ENCODE measurements at regions not wholly inside any gene's neighbourhood (a gene's known extent, or its start where the extent isn't known, plus 50 kb on each side); places are given as distances from the start of the nearest gene placed in this dataset.
"Not testable (repeated sequence)": the region's sequence is repeated elsewhere in the genome, so short reads cannot be mapped to it uniquely, and the experiment has no call there.

GRCh38 chr16:59624381-59624780 lies 890.3 kb upstream of the GOT2 start:
- not testable (repeated sequence) for DNase-seq (ENCODE audit: low spot score)

GRCh38 chr16:59614466-59615240 lies 880.5 kb upstream of the GOT2 start:
- DNase-seq (ENCODE audit: low spot score), result no peak

- DNase-seq (ENCODE audit: low spot score), result not testable (repeated sequence)
Observed at GRCh38 chr16:59612910-59613620, 878.9 kb upstream of the GOT2 start.

- DNase-seq (ENCODE audit: low spot score), result no peak
Observed at GRCh38 chr16:59612094-59612493, 878.0 kb upstream of the GOT2 start.

- no peak for DNase-seq (ENCODE audit: low spot score)
Observed at GRCh38 chr16:59611556-59611955, 877.4 kb upstream of the GOT2 start.

- DNase-seq (ENCODE audit: low spot score), result no peak
Observed at GRCh38 chr16:59605706-59606105, 871.6 kb upstream of the GOT2 start.

- DNase-seq (ENCODE audit: low spot score), result no peak
Observed at GRCh38 chr16:59604354-59604753, 870.2 kb upstream of the GOT2 start.

GRCh38 chr16:59601452-59601851 lies 867.3 kb upstream of the GOT2 start:
- no peak for DNase-seq (ENCODE audit: low spot score)

GRCh38 chr16:59597269-59597668 lies 863.2 kb upstream of the GOT2 start:
- DNase-seq (ENCODE audit: low spot score), result no peak

- DNase-seq (ENCODE audit: low spot score), result no peak
Observed at GRCh38 chr16:59596693-59597092, 862.6 kb upstream of the GOT2 start.

- DNase-seq (ENCODE audit: low spot score), result no peak
Observed at GRCh38 chr16:59593194-59593661, 859.1 kb upstream of the GOT2 start.

- no peak for DNase-seq (ENCODE audit: low spot score)
Observed at GRCh38 chr16:59591480-59591879, 857.4 kb upstream of the GOT2 start.

- DNase-seq (ENCODE audit: low spot score), result no peak
Observed at GRCh38 chr16:59590845-59591244, 856.7 kb upstream of the GOT2 start.

- no peak for DNase-seq (ENCODE audit: low spot score)
Observed at GRCh38 chr16:59586331-59586730, 852.2 kb upstream of the GOT2 start.

- no peak for DNase-seq (ENCODE audit: low spot score)
Observed at GRCh38 chr16:59574296-59574695, 840.2 kb upstream of the GOT2 start.

- no peak for DNase-seq (ENCODE audit: low spot score)
Observed at GRCh38 chr16:59573528-59574271, 839.6 kb upstream of the GOT2 start.

GRCh38 chr16:59567496-59567895 lies 833.4 kb upstream of the GOT2 start:
- DNase-seq (ENCODE audit: low spot score), result no peak

- DNase-seq (ENCODE audit: low spot score), result no peak
Observed at GRCh38 chr16:59566446-59566845, 832.3 kb upstream of the GOT2 start.

GRCh38 chr16:59558679-59559078 lies 824.6 kb upstream of the GOT2 start:
- DNase-seq (ENCODE audit: low spot score), result no peak

GRCh38 chr16:59552164-59552563 lies 818.0 kb upstream of the GOT2 start:
- DNase-seq (ENCODE audit: low spot score), result no peak

GRCh38 chr16:59545721-59546120 lies 811.6 kb upstream of the GOT2 start:
- no peak for DNase-seq (ENCODE audit: low spot score)

- no peak for DNase-seq (ENCODE audit: low spot score)
Observed at GRCh38 chr16:59543641-59544040, 809.5 kb upstream of the GOT2 start.

GRCh38 chr16:59540621-59541020 lies 806.5 kb upstream of the GOT2 start:
- no peak for DNase-seq (ENCODE audit: low spot score)
